ENCODE measurements at regions not wholly inside any gene's neighbourhood (a gene's known extent, or its start where the extent isn't known, plus 50 kb on each side); places are given as distances from the start of the nearest gene placed in this dataset.

DNA sequence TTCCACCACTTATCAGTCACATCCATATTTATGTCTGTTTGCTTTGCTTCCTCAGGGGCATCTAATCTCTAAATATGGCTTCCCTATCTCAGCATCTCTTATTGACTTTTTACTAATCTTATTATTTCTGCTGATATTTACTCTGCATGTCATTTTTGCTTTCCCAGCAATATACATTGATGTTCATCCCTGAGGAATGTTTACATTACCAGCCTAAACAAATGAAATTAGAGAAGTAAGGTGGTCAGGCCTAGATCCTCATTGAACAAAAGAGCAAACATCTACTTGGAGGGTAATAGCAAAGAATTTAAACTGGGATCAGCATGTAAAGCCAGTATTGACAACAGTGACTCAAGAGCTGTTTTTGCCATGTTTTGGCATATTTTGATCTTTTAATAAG lies 546.4 kb downstream of the MMUT start:
- TF ChIP-seq POLR2A (IDR thresholded peaks at IDR 0.05; ENCODE audit: low read depth): no peak
- TF ChIP-seq, protein P1, sequence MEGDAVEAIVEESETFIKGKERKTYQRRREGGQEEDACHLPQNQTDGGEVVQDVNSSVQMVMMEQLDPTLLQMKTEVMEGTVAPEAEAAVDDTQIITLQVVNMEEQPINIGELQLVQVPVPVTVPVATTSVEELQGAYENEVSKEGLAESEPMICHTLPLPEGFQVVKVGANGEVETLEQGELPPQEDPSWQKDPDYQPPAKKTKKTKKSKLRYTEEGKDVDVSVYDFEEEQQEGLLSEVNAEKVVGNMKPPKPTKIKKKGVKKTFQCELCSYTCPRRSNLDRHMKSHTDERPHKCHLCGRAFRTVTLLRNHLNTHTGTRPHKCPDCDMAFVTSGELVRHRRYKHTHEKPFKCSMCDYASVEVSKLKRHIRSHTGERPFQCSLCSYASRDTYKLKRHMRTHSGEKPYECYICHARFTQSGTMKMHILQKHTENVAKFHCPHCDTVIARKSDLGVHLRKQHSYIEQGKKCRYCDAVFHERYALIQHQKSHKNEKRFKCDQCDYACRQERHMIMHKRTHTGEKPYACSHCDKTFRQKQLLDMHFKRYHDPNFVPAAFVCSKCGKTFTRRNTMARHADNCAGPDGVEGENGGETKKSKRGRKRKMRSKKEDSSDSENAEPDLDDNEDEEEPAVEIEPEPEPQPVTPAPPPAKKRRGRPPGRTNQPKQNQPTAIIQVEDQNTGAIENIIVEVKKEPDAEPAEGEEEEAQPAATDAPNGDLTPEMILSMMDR (IDR thresholded peaks at IDR 0.05): no peak
- no peak for TF ChIP-seq POLR2AphosphoS5 (IDR thresholded peaks at IDR 0.05)

Data from esophagus muscularis mucosa (tissue), 3 donors.